Astrocyte of the cerebellum (primary cell): ENCODE measurements at regions not wholly inside any gene's neighbourhood (a gene's known extent, or its start where the extent isn't known, plus 50 kb on each side); places are given as distances from the start of the nearest gene placed in this dataset.

Source experiments
- DNase-seq: peaks from one replicate; pipeline ENCODE4 v3.0.0-alpha.2; 2011; ENCODE audit warnings: low read depth
- H3K4me3 ChIP-seq: 2 replicates; pipeline ENCODE4 v1.5.1; 2011; ENCODE audit warnings: mild to moderate bottlenecking, low read depth, low read length, moderate library complexity
- CTCF ChIP-seq: IDR thresholded peaks from 2 replicates; pipeline ENCODE4 v1.5.1; 2012; ENCODE audit warnings: low read length, low read depth, moderate library complexity, mild to moderate bottlenecking; ENCODE audit errors: missing control alignments
- in situ Hi-C: cut with HindIII; loops from 2 replicates; pipeline ENCODE4 v1.10.0; 2017; ENCODE audit warnings: low sequenced_read_pairs

- TF ChIP-seq CTCF: no peak
- in situ Hi-C loops: no loop called here
- no peak overlapping the region for H3K4me3 ChIP-seq
- no peak for DNase-seq
Observed at GRCh38 chr7:118844748-118845147, 620.2 kb downstream of the ANKRD7 start.

DNA sequence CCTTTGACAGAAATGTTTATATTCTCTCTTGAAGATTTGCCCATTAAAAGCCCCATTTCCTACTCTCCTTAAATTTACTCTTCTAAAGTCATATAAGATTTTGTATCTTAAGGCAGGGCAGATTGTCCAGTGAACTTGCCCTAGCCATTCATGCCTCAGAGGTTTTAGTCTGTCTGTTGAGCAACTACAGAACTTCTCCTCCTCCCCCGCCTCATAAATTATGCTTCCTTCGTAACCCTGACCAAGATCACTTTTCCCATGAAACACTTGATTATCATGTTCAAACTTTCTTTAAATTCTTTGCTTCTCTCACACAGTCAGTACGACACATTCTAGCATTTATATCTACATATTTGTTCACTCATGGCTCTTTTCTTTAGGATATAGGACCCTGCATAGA, 621.3 kb downstream of the ANKRD7 start:
- TF ChIP-seq CTCF: no peak
- no peak overlapping the region for H3K4me3 ChIP-seq
- no peak for DNase-seq
- in situ Hi-C loops: no loop called here

DNA sequence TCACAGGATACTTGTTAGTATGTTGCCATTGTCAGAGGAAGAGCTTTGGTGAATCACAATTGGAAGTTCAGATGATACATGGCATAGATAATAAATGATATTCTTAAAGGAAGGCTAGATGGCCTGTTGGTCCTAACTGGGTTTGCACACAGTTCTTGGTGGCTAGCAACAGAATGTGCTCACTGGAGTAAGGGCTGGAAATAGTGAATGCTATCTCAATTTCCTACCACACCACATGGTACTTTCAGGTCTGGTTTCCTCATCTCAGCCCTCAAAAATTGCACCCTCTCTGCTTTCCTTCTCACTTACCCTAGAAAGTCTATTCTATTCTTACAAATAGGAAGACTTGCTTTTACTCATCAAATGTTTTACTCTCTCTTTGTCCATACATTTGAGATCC, 622.5 kb downstream of the ANKRD7 start:
- no peak for TF ChIP-seq CTCF
- DNase-seq: no peak
- in situ Hi-C loops: no loop called here
- H3K4me3 ChIP-seq: no peak overlapping the region

- in situ Hi-C loops: no loop called here
- no peak overlapping the region for H3K4me3 ChIP-seq
- no peak for TF ChIP-seq CTCF
- DNase-seq: no peak
Observed at GRCh38 chr7:118855290-118855689, 630.8 kb downstream of the ANKRD7 start.

DNA sequence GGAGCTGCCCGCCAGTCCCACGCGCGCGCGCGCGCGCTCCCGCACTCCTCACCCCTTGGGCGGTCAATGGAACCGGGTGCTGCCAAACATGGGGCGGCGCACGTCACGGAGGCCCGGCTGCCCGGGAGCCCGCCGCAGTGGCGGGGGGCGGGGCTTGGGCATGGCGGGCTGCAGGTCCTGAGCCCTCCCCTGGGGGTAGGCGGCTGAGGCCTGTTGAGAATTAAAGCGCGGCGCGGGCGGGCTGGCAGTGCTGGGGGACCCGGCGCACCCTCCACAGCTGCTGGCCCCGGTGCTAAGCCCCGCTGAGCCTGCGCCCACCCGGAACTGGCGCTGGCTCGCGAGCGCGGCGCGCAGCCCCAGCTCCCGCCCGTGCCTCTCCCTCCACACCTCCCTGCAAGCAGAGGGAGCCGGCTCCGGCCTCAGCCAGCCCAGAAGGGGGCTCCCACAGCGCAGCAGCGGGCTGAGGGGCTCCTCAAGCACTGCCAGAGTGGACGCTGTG, 634.2 kb downstream of the ANKRD7 start:
- no peak for TF ChIP-seq CTCF
- DNase-seq: no peak

GRCh38 chr7:118861581-118861980, 637.1 kb downstream of the ANKRD7 start:
- H3K4me3 ChIP-seq: no peak overlapping the region
- TF ChIP-seq CTCF: no peak
- no peak for DNase-seq
- in situ Hi-C loops: no loop called here

More for the DNA sequence above, 634.2 kb downstream of the ANKRD7 start:
- no peak overlapping the region for H3K4me3 ChIP-seq
- in situ Hi-C loops: no loop called here

GRCh38 chr7:118862740-118863139, 638.2 kb downstream of the ANKRD7 start:
- in situ Hi-C loops: no loop called here
- TF ChIP-seq CTCF: no peak

More at GRCh38 chr7:118862740-118863139, 638.2 kb downstream of the ANKRD7 start:
- no peak for DNase-seq
- H3K4me3 ChIP-seq: no peak overlapping the region
